IMR-90 (cell line): ENCODE measurements at regions not wholly inside any gene's neighbourhood (a gene's known extent, or its start where the extent isn't known, plus 50 kb on each side); places are given as distances from the start of the nearest gene placed in this dataset.

ENCODE experiments used
- CEBPB ChIP-seq: IDR thresholded peaks from 2 replicates; pipeline ENCODE4 v1.6.1; 2012; ENCODE audit warnings: low read depth, low read length, improper control_type of control experiment
- POLR2A ChIP-seq: IDR thresholded peaks from 2 replicates; pipeline ENCODE4 v1.6.1; 2012; ENCODE audit warnings: mild to moderate bottlenecking, low read depth, low read length
- RCOR1 ChIP-seq: IDR thresholded peaks from 2 replicates; pipeline ENCODE4 v1.6.1; 2012; ENCODE audit warnings: mild to moderate bottlenecking, low read length, improper control_type of control experiment; ENCODE audit not compliant: insufficient replicate concordance
- RFX5 ChIP-seq: IDR thresholded peaks from 2 replicates; pipeline ENCODE4 v1.8.0; 2012; ENCODE audit warnings: low read depth, mild to moderate bottlenecking, low read length, moderate library complexity
- TF ChIP-seq, protein P1 (sequence below): conservative IDR thresholded peaks from 2 replicates; pipeline ENCODE4 v1.5.1; 2012; ENCODE audit warnings: mild to moderate bottlenecking, low read depth, low read length, improper control_type of control experiment
- TF ChIP-seq, protein P2 (sequence below): fragments of 150-350 bp; IDR thresholded peaks from 2 replicates; pipeline ENCODE4 v1.6.1; 2016; ENCODE audit warnings: low read depth, mild to moderate bottlenecking, low read length, moderate library complexity, borderline replicate concordance

- TF ChIP-seq, protein P1, sequence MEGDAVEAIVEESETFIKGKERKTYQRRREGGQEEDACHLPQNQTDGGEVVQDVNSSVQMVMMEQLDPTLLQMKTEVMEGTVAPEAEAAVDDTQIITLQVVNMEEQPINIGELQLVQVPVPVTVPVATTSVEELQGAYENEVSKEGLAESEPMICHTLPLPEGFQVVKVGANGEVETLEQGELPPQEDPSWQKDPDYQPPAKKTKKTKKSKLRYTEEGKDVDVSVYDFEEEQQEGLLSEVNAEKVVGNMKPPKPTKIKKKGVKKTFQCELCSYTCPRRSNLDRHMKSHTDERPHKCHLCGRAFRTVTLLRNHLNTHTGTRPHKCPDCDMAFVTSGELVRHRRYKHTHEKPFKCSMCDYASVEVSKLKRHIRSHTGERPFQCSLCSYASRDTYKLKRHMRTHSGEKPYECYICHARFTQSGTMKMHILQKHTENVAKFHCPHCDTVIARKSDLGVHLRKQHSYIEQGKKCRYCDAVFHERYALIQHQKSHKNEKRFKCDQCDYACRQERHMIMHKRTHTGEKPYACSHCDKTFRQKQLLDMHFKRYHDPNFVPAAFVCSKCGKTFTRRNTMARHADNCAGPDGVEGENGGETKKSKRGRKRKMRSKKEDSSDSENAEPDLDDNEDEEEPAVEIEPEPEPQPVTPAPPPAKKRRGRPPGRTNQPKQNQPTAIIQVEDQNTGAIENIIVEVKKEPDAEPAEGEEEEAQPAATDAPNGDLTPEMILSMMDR = no peak
- no peak for TF ChIP-seq POLR2A
- no peak for TF ChIP-seq CEBPB
- TF ChIP-seq, protein P2, sequence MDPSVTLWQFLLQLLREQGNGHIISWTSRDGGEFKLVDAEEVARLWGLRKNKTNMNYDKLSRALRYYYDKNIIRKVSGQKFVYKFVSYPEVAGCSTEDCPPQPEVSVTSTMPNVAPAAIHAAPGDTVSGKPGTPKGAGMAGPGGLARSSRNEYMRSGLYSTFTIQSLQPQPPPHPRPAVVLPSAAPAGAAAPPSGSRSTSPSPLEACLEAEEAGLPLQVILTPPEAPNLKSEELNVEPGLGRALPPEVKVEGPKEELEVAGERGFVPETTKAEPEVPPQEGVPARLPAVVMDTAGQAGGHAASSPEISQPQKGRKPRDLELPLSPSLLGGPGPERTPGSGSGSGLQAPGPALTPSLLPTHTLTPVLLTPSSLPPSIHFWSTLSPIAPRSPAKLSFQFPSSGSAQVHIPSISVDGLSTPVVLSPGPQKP = no peak
- TF ChIP-seq RFX5 = no peak
- TF ChIP-seq RCOR1 = no peak
Measured at GRCh38 chr6:159331451-159331850, 162.3 kb downstream of the FNDC1 start.
